HTR-8/SVneo (cell line): ENCODE measurements at regions not wholly inside any gene's neighbourhood (a gene's known extent, or its start where the extent isn't known, plus 50 kb on each side); places are given as distances from the start of the nearest gene placed in this dataset.
"Not testable (repeated sequence)": the region's sequence is repeated elsewhere in the genome, so short reads cannot be mapped to it uniquely, and the experiment has no call there.

Experiments used
- DNase-seq: peaks from one replicate; pipeline ENCODE4 v3.0.0; 2011; ENCODE audit warnings: low spot score, mixed read lengths; ENCODE audit not compliant: insufficient read length
- FAIRE-seq: peaks from 2 replicates; lab custom pipeline; 2011; peaks lifted over from hg19 to GRCh38; lab: Jason Lieb, UNC

- FAIRE-seq (no peak), DNase-seq (no peak)
These were observed 1164.1 kb upstream of the CNTN5 start for GRCh38 chr11:97856666-97857065.

GRCh38 chr11:97860237-97860636 lies 1160.5 kb upstream of the CNTN5 start:
- FAIRE-seq (no peak), DNase-seq (no peak)

- no peak for DNase-seq
- no peak for FAIRE-seq
These were observed 1158.7 kb upstream of the CNTN5 start for GRCh38 chr11:97862021-97862420.

- FAIRE-seq: no peak
- DNase-seq: no peak
These were observed 1155.2 kb upstream of the CNTN5 start for GRCh38 chr11:97865424-97866012.

- no peak for FAIRE-seq
These were observed 1148.9 kb upstream of the CNTN5 start for GRCh38 chr11:97871816-97872215.

GRCh38 chr11:97880209-97880608 lies 1140.5 kb upstream of the CNTN5 start:
- DNase-seq (no peak), FAIRE-seq (no peak)

More at GRCh38 chr11:97871816-97872215, 1148.9 kb upstream of the CNTN5 start:
- no peak for DNase-seq

- FAIRE-seq (no peak), DNase-seq (no peak)
These were observed 1137.7 kb upstream of the CNTN5 start for GRCh38 chr11:97883086-97883485.

GRCh38 chr11:97888641-97889040 lies 1132.1 kb upstream of the CNTN5 start:
- no peak for FAIRE-seq
- no peak for DNase-seq

- no peak for DNase-seq
- no peak for FAIRE-seq
These were observed 1130.3 kb upstream of the CNTN5 start for GRCh38 chr11:97890466-97890865.

GRCh38 chr11:97893612-97894011 lies 1127.1 kb upstream of the CNTN5 start:
- no peak for FAIRE-seq
- DNase-seq: no peak

- FAIRE-seq (peak; percentile 83), DNase-seq (no peak)
These were observed 1125.8 kb upstream of the CNTN5 start for GRCh38 chr11:97894978-97895377.

- DNase-seq (no peak), FAIRE-seq (no peak)
These were observed 1125.2 kb upstream of the CNTN5 start for GRCh38 chr11:97895572-97895971.

GRCh38 chr11:97902828-97903227 lies 1117.9 kb upstream of the CNTN5 start:
- DNase-seq: no peak

GRCh38 chr11:97905101-97905500 lies 1115.6 kb upstream of the CNTN5 start:
- DNase-seq (no peak), FAIRE-seq (no peak)

More at GRCh38 chr11:97902828-97903227, 1117.9 kb upstream of the CNTN5 start:
- FAIRE-seq: no peak

GRCh38 chr11:97905671-97906070 lies 1115.1 kb upstream of the CNTN5 start:
- DNase-seq: no peak
- FAIRE-seq: no peak

- no peak for FAIRE-seq
- no peak for DNase-seq
These were observed 1112.4 kb upstream of the CNTN5 start for GRCh38 chr11:97908354-97908753.

GRCh38 chr11:97909614-97910399 lies 1110.9 kb upstream of the CNTN5 start:
- FAIRE-seq (no peak), DNase-seq (no peak)

- FAIRE-seq (no peak), DNase-seq (no peak)
These were observed 1108.1 kb upstream of the CNTN5 start for GRCh38 chr11:97912629-97913028.

- FAIRE-seq: not testable (repeated sequence)
These were observed 1097.8 kb upstream of the CNTN5 start for GRCh38 chr11:97922933-97923332.

GRCh38 chr11:97934572-97935208 lies 1086.1 kb upstream of the CNTN5 start:
- DNase-seq (no peak), FAIRE-seq (no peak)

More at GRCh38 chr11:97922933-97923332, 1097.8 kb upstream of the CNTN5 start:
- not testable (repeated sequence) for DNase-seq

- FAIRE-seq (no peak), DNase-seq (no peak)
These were observed 1083.2 kb upstream of the CNTN5 start for GRCh38 chr11:97937501-97937900.
